22Rv1 (cell line): ENCODE measurements at regions not wholly inside any gene's neighbourhood (a gene's known extent, or its start where the extent isn't known, plus 50 kb on each side); places are given as distances from the start of the nearest gene placed in this dataset.

Source experiments
- H3K27ac ChIP-seq: fragments of 450-650 bp; 2 replicates; pipeline ENCODE4 v1.5.1; 2017
- CTCF ChIP-seq: fragments of 450-650 bp; IDR thresholded peaks from 2 replicates; pipeline ENCODE4 v1.5.1; 2017; ENCODE audit warnings: mild to moderate bottlenecking
- ZFX ChIP-seq: fragments of 450-650 bp; IDR thresholded peaks from 2 replicates; pipeline ENCODE4 v1.6.1; 2017; ENCODE audit warnings: antibody characterized with exemption, borderline replicate concordance

- TF ChIP-seq ZFX: no peak
- no peak for TF ChIP-seq CTCF
- H3K27ac ChIP-seq: no peak overlapping the region
Measured at GRCh38 chr5:5650949-5651348, 228.5 kb downstream of the ICE1 start.

- no peak overlapping the region for H3K27ac ChIP-seq
- no peak for TF ChIP-seq CTCF
- TF ChIP-seq ZFX: no peak
Measured at GRCh38 chr5:5650242-5650641, 227.8 kb downstream of the ICE1 start.

- TF ChIP-seq CTCF: no peak
- no peak for TF ChIP-seq ZFX
- no peak overlapping the region for H3K27ac ChIP-seq
Measured at GRCh38 chr5:5649641-5650040, 227.2 kb downstream of the ICE1 start.

GRCh38 chr5:5648694-5649093, 226.2 kb downstream of the ICE1 start:
- H3K27ac ChIP-seq: no peak overlapping the region
- TF ChIP-seq CTCF (no peak), ZFX (no peak)

- no peak for TF ChIP-seq ZFX
- no peak for TF ChIP-seq CTCF
Measured at GRCh38 chr5:5645891-5646290, 223.4 kb downstream of the ICE1 start.

GRCh38 chr5:5645198-5645597, 222.7 kb downstream of the ICE1 start:
- no peak for TF ChIP-seq ZFX
- H3K27ac ChIP-seq: no peak overlapping the region

More at GRCh38 chr5:5645891-5646290, 223.4 kb downstream of the ICE1 start:
- H3K27ac ChIP-seq: no peak overlapping the region

- no peak overlapping the region for H3K27ac ChIP-seq
- TF ChIP-seq CTCF (no peak), ZFX (no peak)
Measured at GRCh38 chr5:5644249-5644648, 221.8 kb downstream of the ICE1 start.

- no peak for TF ChIP-seq CTCF
- no peak for TF ChIP-seq ZFX
- no peak overlapping the region for H3K27ac ChIP-seq
Measured at GRCh38 chr5:5643481-5643880, 221.0 kb downstream of the ICE1 start.
